ENCODE measurements at regions not wholly inside any gene's neighbourhood (a gene's known extent, or its start where the extent isn't known, plus 50 kb on each side); places are given as distances from the start of the nearest gene placed in this dataset.

DNA sequence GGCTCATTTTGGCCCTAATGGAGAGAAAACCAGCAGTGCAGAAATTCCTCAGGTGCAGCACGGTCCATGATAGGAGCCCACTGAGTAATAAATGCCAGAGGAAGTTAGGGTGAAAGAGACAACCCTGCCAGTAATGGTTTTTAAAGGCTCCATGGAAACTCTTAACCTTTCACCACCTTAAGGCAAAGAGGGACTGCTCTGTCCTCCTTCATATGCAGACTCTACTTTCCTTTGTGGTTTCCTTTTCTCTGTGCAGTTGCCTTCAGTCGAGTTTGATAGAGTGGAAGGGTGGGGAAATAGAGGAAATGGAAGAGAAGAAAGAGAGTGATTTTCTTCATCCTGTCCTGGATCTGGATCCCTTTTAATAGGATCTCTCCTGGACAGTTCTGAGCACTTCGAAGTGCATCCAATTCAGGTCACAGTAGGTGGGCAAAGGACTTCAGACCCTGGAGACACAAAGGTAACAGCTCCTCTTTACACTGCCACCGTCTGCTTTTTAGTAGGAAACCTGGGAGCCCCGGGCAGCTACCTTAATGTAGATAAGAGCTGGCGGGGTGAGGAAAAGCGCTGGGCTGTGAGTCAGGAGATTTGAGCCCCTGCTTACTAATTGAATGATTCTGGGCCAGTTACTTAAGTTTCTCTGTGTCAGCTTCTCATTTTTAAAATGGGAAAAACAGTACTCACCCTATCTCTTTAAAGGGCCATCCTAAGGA is 294.8 kb downstream of the KCNRG start:
- TF ChIP-seq, protein P1, sequence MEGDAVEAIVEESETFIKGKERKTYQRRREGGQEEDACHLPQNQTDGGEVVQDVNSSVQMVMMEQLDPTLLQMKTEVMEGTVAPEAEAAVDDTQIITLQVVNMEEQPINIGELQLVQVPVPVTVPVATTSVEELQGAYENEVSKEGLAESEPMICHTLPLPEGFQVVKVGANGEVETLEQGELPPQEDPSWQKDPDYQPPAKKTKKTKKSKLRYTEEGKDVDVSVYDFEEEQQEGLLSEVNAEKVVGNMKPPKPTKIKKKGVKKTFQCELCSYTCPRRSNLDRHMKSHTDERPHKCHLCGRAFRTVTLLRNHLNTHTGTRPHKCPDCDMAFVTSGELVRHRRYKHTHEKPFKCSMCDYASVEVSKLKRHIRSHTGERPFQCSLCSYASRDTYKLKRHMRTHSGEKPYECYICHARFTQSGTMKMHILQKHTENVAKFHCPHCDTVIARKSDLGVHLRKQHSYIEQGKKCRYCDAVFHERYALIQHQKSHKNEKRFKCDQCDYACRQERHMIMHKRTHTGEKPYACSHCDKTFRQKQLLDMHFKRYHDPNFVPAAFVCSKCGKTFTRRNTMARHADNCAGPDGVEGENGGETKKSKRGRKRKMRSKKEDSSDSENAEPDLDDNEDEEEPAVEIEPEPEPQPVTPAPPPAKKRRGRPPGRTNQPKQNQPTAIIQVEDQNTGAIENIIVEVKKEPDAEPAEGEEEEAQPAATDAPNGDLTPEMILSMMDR (conservative IDR thresholded peaks at IDR 0.05; ENCODE audit: low read depth, low read length) = no peak
- H3K4me3 ChIP-seq (ENCODE audit: low read length) = no peak overlapping the region
- no peak for DNase-seq (ENCODE audit: low read depth)

DNA sequence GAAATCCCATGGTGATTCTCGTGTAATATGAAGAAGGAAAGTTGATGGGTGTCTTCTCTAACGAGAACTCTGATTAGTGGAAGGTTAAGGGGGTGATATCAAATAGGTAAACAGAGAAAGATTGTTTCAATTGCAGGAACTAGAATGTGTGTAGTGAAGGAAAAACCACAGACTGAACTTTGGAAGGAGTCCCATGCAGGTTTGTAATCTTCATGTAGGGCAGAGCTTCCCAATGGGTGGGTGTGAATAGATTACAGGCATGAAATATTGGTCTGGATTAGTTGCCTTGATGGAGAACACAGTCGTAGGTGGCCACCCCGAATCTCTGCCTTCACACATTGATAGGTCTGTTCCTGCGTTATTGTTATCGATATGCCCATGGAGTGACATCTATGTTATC is 295.5 kb downstream of the KCNRG start:
- DNase-seq (ENCODE audit: low read depth) = no peak
- TF ChIP-seq, protein P1 (conservative IDR thresholded peaks at IDR 0.05; ENCODE audit: low read depth, low read length) = no peak
- no peak overlapping the region for H3K4me3 ChIP-seq (ENCODE audit: low read length)

DNA sequence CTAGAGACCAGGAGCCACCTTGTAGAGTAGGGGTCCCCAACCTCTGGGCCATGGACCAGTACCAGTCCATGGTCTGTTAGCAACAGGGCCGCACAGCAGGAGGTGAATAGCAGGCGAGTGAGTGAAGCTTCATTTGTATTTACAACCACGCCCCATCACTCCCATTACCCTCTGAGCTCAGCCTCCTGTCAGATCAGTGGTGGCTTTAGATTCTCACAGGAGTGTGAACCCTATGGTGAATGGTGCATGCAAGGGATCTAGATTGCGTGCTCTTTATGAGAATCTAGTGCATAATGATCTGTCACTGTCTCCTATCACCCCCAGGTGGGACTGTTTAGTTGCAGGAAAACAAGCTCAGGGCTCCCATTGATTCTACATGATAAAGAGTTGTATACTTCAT is 303.6 kb downstream of the KCNRG start:
- DNase-seq (ENCODE audit: low read depth) = no peak
- H3K4me3 ChIP-seq (ENCODE audit: low read length) = no peak overlapping the region
- TF ChIP-seq, protein P1 (conservative IDR thresholded peaks at IDR 0.05; ENCODE audit: low read depth, low read length) = no peak

DNA sequence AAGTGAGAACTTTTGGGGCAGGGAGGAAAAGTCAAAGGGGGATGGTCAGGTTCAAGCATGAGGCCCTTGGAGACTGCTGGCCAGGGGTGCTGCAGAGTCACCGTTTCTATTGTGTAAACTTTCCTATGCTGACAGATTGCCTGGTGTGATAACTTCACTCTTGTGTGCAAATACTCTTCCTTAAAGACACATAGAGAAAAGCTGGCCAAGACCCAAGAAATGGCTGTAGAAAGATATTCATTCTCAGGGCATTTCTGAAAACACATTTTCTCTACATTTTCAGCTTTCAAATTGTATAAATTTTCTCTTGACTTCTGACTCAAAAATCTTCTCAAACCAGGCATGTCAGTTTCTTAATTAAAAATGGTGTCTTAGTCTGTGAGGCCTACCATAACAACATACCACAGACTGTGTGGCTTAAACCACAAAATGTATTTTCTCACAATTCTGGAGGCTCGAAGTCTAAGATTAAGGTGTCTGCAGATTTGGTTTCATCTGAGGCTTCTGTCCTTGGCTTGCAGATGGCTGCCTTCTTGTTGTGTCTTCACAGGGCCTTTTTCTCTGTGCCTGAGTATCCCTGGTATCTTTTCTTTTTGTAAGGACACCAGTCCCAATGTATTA is 304.5 kb downstream of the KCNRG start:
- DNase-seq (ENCODE audit: low read depth) = no peak
- TF ChIP-seq, protein P1 (conservative IDR thresholded peaks at IDR 0.05; ENCODE audit: low read depth, low read length) = no peak
- H3K4me3 ChIP-seq (ENCODE audit: low read length) = no peak overlapping the region

DNA sequence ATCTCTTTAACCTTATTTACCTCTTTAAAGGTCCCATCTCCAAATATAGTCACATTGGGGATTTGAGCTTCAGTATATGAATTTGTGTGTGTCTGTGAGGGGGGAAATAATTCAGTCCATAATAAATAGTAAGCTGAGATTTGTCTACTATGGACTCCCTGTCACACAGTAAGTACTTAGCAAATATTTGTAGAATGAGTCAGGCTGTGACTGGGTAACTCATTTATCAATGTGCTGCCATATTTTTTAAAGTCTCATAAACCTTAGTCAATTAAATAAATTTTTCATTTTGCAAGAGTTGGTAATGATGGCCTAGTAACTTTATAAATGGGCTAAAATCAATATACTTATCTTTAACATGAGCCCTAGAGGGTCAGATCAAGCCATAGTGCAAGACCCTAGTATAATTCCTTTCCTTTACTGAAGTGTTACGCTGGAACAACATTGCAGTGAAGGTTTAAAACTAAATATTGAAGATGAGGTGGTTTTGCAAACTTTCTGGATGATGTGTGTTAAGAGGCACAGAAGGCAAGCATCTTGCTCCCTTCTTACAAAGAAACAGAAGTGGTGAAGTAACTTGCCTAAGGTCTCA is 305.1 kb downstream of the KCNRG start:
- peak; percentile 76 for DNase-seq (ENCODE audit: low read depth)
- TF ChIP-seq, protein P1 (conservative IDR thresholded peaks at IDR 0.05; ENCODE audit: low read depth, low read length) = no peak
- H3K4me3 ChIP-seq (ENCODE audit: low read length) = no peak overlapping the region

DNA sequence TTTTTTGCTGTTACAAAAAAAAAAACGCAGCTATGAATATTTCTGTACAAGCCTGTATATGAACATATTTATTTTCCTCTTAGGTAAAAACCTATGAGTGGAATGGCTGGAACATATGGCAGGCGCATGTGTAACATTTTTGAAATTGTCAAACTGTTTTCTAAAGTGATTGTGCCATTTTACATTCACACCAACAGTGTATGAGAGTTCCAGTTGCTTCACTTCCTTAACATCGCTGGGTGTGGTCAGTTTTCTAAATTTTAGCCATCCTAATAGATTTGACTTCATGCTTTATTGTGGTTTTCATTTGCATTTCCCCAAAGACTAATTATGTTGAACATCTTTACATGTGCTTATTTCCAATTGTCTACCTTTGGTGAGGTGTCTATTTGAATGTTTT is 306.8 kb downstream of the KCNRG start:
- DNase-seq (ENCODE audit: low read depth) = no peak
- TF ChIP-seq, protein P1 (conservative IDR thresholded peaks at IDR 0.05; ENCODE audit: low read depth, low read length) = no peak
- H3K4me3 ChIP-seq (ENCODE audit: low read length) = no peak overlapping the region
